IPS-NIHi11 (cell line): ENCODE measurements at regions not wholly inside any gene's neighbourhood (a gene's known extent, or its start where the extent isn't known, plus 50 kb on each side); places are given as distances from the start of the nearest gene placed in this dataset.

ENCODE experiments used
- DNase-seq: peaks from one replicate; pipeline ENCODE4 v3.0.0; 2012; ENCODE audit warnings: mixed read lengths, low spot score

GRCh38 chr7:33754933-33755928 is 150.1 kb upstream of the BMPER start:
- no peak for DNase-seq

- no peak for DNase-seq
Observed at GRCh38 chr7:33757050-33757449, 148.3 kb upstream of the BMPER start.

GRCh38 chr7:33757563-33758165 is 147.7 kb upstream of the BMPER start:
- peak; percentile 37 for DNase-seq

- no peak for DNase-seq
Observed at GRCh38 chr7:33760146-33760545, 145.2 kb upstream of the BMPER start.

GRCh38 chr7:33760834-33761233 is 144.5 kb upstream of the BMPER start:
- no peak for DNase-seq

- no peak for DNase-seq
Observed at GRCh38 chr7:33761449-33762080, 143.8 kb upstream of the BMPER start.

- no peak for DNase-seq
Observed at GRCh38 chr7:33762151-33762910, 143.0 kb upstream of the BMPER start.

- DNase-seq, result no peak
Observed at GRCh38 chr7:33762911-33763306, 142.4 kb upstream of the BMPER start.

- no peak for DNase-seq
Observed at GRCh38 chr7:33764752-33765451, 140.4 kb upstream of the BMPER start.

- DNase-seq, result no peak
Observed at GRCh38 chr7:33766405-33766804, 138.9 kb upstream of the BMPER start.

- DNase-seq, result no peak
Observed at GRCh38 chr7:33769930-33770329, 135.4 kb upstream of the BMPER start.

GRCh38 chr7:33770576-33770975 is 134.8 kb upstream of the BMPER start:
- DNase-seq, result no peak

- DNase-seq, result no peak
Observed at GRCh38 chr7:33771422-33771821, 133.9 kb upstream of the BMPER start.

GRCh38 chr7:33773053-33773452 is 132.3 kb upstream of the BMPER start:
- no peak for DNase-seq

GRCh38 chr7:33774762-33775523 is 130.4 kb upstream of the BMPER start:
- DNase-seq, result no peak

GRCh38 chr7:33775790-33776189 is 129.5 kb upstream of the BMPER start:
- no peak for DNase-seq

- DNase-seq, result no peak
Observed at GRCh38 chr7:33776788-33777187, 128.6 kb upstream of the BMPER start.

- DNase-seq, result no peak
Observed at GRCh38 chr7:33778195-33778594, 127.1 kb upstream of the BMPER start.

GRCh38 chr7:33779216-33779615 is 126.1 kb upstream of the BMPER start:
- DNase-seq, result no peak

GRCh38 chr7:33781167-33781566 is 124.2 kb upstream of the BMPER start:
- no peak for DNase-seq

GRCh38 chr7:33781796-33782195 is 123.5 kb upstream of the BMPER start:
- DNase-seq, result no peak
